Hematopoietic multipotent progenitor cell (in vitro differentiated cells): ENCODE measurements at regions not wholly inside any gene's neighbourhood (a gene's known extent, or its start where the extent isn't known, plus 50 kb on each side); places are given as distances from the start of the nearest gene placed in this dataset.
"Not testable (repeated sequence)": the region's sequence is repeated elsewhere in the genome, so short reads cannot be mapped to it uniquely, and the experiment has no call there.

Experiments used
- DNase-seq, 3 donors: peaks; one replicate each; pipeline ENCODE4 v3.0.0-alpha.2; 2011 to 2015; ENCODE audit warnings: low read depth in 2 of 3, low spot score in 2 of 3

- DNase-seq = not testable (repeated sequence)
Observed at GRCh38 chr9:64130325-64130724, 1154.7 kb downstream of the FOXD4L5 start.

GRCh38 chr9:64128572-64128971, 1156.4 kb downstream of the FOXD4L5 start:
- no peak for DNase-seq

- not testable (repeated sequence) for DNase-seq
Observed at GRCh38 chr9:64121602-64122001, 1163.4 kb downstream of the FOXD4L5 start.

- DNase-seq = not testable (repeated sequence)
Observed at GRCh38 chr9:64117329-64117728, 1167.7 kb downstream of the FOXD4L5 start.

- DNase-seq = not testable (repeated sequence)
Observed at GRCh38 chr9:64107867-64108266, 1177.1 kb downstream of the FOXD4L5 start.

GRCh38 chr9:64107211-64107610, 1177.8 kb downstream of the FOXD4L5 start:
- DNase-seq = not testable (repeated sequence)

GRCh38 chr9:64105193-64105592, 1179.8 kb downstream of the FOXD4L5 start:
- not testable (repeated sequence) for DNase-seq

GRCh38 chr9:64101504-64101903, 1183.5 kb downstream of the FOXD4L5 start:
- not testable (repeated sequence) for DNase-seq

- DNase-seq = not testable (repeated sequence)
Observed at GRCh38 chr9:64100571-64101155, 1184.3 kb downstream of the FOXD4L5 start.

- not testable (repeated sequence) for DNase-seq
Observed at GRCh38 chr9:64085998-64086397, 1199.0 kb downstream of the FOXD4L5 start.

GRCh38 chr9:64071358-64072253, 1213.4 kb downstream of the FOXD4L5 start:
- DNase-seq = not testable (repeated sequence)

- not testable (repeated sequence) for DNase-seq
Observed at GRCh38 chr9:64070611-64071357, 1214.2 kb downstream of the FOXD4L5 start.

- DNase-seq = not testable (repeated sequence)
Observed at GRCh38 chr9:64070083-64070482, 1214.9 kb downstream of the FOXD4L5 start.

- no peak for DNase-seq
Observed at GRCh38 chr9:64066736-64067368, 1218.2 kb downstream of the FOXD4L5 start.

- DNase-seq = no peak
Observed at GRCh38 chr9:64061013-64061627, 1223.9 kb downstream of the FOXD4L5 start.

GRCh38 chr9:64058070-64058469, 1226.9 kb downstream of the FOXD4L5 start:
- DNase-seq = not testable (repeated sequence)

- no peak for DNase-seq
Observed at GRCh38 chr9:64057553-64057952, 1227.5 kb downstream of the FOXD4L5 start.

GRCh38 chr9:64028925-64029324, 1256.1 kb downstream of the FOXD4L5 start:
- DNase-seq = not testable (repeated sequence)

GRCh38 chr9:64020696-64021491, 1264.1 kb downstream of the FOXD4L5 start:
- not testable (repeated sequence) for DNase-seq
